Liver (tissue), 3 donors: ENCODE measurements at regions not wholly inside any gene's neighbourhood (a gene's known extent, or its start where the extent isn't known, plus 50 kb on each side); places are given as distances from the start of the nearest gene placed in this dataset.

ENCODE experiments used
- FOXA1 ChIP-seq: IDR thresholded peaks from 2 replicates; pipeline ENCODE4 v1.6.1; 2016; ENCODE audit warnings: antibody characterized with exemption
- RAD21 ChIP-seq, 2 donors: IDR thresholded peaks; 2 replicates each; pipeline ENCODE4 v1.6.1; 2016; ENCODE audit warnings: antibody characterized with exemption in 2 of 2, mild to moderate bottlenecking in 2 of 2
- TF ChIP-seq, protein P1 (sequence below): fragments of 150-350 bp; IDR thresholded peaks from 2 replicates; pipeline ENCODE4 v1.5.1; 2017; ENCODE audit warnings: improper control_type of control experiment, low read depth, low read length; ENCODE audit not compliant: missing input control
- TF ChIP-seq, protein P2 (sequence below): IDR thresholded peaks from 2 replicates; pipeline ENCODE4 v1.6.1; 2016; ENCODE audit warnings: antibody characterized with exemption
- donor health status: healthy.
- donor health status: healthy.

DNA sequence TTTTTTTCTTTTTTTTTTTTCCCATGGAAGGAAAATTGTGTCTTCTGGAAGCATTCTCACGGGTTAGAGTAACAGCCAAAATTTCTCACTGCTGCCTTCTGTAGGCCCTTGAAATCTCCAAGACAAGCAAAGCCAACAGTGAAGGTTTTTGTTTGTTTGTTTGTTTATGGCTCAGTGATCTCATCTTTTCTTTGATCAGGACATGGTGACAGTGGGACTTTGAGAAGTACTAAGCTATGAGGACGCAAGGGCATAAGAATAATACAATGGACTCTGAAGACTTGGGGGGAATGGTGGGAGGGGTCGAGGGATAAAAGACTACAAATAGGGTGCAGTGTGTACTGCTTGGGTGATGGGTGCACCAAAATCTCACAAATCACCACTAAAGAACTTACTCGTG is 419.4 kb downstream of the PTPRC start:
- TF ChIP-seq, protein P1, sequence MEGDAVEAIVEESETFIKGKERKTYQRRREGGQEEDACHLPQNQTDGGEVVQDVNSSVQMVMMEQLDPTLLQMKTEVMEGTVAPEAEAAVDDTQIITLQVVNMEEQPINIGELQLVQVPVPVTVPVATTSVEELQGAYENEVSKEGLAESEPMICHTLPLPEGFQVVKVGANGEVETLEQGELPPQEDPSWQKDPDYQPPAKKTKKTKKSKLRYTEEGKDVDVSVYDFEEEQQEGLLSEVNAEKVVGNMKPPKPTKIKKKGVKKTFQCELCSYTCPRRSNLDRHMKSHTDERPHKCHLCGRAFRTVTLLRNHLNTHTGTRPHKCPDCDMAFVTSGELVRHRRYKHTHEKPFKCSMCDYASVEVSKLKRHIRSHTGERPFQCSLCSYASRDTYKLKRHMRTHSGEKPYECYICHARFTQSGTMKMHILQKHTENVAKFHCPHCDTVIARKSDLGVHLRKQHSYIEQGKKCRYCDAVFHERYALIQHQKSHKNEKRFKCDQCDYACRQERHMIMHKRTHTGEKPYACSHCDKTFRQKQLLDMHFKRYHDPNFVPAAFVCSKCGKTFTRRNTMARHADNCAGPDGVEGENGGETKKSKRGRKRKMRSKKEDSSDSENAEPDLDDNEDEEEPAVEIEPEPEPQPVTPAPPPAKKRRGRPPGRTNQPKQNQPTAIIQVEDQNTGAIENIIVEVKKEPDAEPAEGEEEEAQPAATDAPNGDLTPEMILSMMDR = no peak
- TF ChIP-seq RAD21 (IDR thresholded peaks at IDR 0.05) (no peak), FOXA1 (no peak)
- TF ChIP-seq, protein P2, sequence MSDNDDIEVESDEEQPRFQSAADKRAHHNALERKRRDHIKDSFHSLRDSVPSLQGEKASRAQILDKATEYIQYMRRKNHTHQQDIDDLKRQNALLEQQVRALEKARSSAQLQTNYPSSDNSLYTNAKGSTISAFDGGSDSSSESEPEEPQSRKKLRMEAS = no peak
